Right ventricle myocardium inferior (tissue), 1 donor: ENCODE measurements at regions not wholly inside any gene's neighbourhood (a gene's known extent, or its start where the extent isn't known, plus 50 kb on each side); places are given as distances from the start of the nearest gene placed in this dataset.

Experiments
- ATAC-seq: fragments of 200-7000 bp; cut with Tn5 transposase; one replicate; pipeline ENCODE4 v1.9.1; 2020; ENCODE audit warnings: mild to moderate bottlenecking, moderate library complexity
- DNase-seq: peaks from one replicate; pipeline ENCODE4 v3.0.0; 2021; ENCODE audit errors: missing footprints
- intact Hi-C: fragments of 100-400 bp; cut with DNase I; formaldehyde crosslinking; loops from one replicate; pipeline ENCODE4 v1.11.0; 2022
- donor health status: DM: no; HTN: yes; CAD: no; lungs with severe emphysema.

DNA sequence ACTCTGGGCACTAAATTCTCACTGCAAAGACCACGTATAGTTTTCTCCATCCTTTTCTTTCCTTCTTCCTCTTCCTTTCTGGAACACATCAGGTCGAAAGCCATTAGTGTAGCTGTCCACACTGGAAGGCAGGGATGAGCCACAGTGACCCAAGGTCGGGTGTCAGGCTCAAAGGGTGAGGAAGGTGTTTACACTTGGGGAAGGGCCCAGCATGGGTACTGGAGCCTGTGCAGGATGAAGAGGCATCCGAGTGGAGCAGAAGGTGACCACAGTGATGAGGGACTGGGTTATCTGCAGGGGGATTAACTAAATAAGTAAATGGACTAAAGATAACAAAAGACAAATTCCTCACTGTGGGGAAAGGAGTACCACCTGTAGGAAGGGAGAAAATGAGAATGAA, 164.0 kb downstream of the SOX9 start:
- DNase-seq (no peak), ATAC-seq (no peak)
- intact Hi-C loops, result no loop called here

DNA sequence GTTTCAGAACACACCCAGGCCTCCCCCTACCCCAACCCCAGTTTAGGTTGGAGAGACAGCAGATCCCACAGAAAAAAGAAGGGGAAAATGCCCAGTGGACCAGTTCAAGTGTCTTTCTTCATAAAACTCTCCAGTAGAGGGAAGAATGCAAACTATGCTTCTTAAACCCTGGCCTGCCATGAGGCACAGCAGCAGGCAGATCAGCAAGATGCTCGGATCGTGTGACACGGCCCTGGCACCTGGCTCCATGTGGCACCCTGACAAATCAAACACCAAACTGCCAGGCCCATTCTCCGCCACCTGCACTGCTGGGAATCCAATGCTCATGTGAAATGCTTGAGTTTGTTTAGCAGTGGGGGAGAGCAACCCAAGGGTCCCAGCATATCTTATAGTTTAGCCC, 166.8 kb downstream of the SOX9 start:
- ATAC-seq (no peak), DNase-seq (no peak)
- intact Hi-C loops, result no loop called here

GRCh38 chr17:72294487-72294893, 173.7 kb downstream of the SOX9 start:
- intact Hi-C loops, result loop anchor here (10.0 kb wide), 3 partner anchors 100 to 220 kb away; partner anchors contain the start of gene SOX9
- no peak for DNase-seq

GRCh38 chr17:72295916-72296315, 175.1 kb downstream of the SOX9 start:
- DNase-seq (no peak), ATAC-seq (no peak)
- intact Hi-C loops, result loop anchor here (10.0 kb wide), 3 partner anchors 101 to 219 kb away; partner anchors contain the start of gene SOX9

More at GRCh38 chr17:72294487-72294893, 173.7 kb downstream of the SOX9 start:
- peak; percentile 75 for ATAC-seq

GRCh38 chr17:72296456-72296855, 175.6 kb downstream of the SOX9 start:
- intact Hi-C loops, result loop anchor here (10.0 kb wide), 3 partner anchors 102 to 218 kb away; partner anchors contain the start of gene SOX9
- DNase-seq (no peak), ATAC-seq (no peak)

DNA sequence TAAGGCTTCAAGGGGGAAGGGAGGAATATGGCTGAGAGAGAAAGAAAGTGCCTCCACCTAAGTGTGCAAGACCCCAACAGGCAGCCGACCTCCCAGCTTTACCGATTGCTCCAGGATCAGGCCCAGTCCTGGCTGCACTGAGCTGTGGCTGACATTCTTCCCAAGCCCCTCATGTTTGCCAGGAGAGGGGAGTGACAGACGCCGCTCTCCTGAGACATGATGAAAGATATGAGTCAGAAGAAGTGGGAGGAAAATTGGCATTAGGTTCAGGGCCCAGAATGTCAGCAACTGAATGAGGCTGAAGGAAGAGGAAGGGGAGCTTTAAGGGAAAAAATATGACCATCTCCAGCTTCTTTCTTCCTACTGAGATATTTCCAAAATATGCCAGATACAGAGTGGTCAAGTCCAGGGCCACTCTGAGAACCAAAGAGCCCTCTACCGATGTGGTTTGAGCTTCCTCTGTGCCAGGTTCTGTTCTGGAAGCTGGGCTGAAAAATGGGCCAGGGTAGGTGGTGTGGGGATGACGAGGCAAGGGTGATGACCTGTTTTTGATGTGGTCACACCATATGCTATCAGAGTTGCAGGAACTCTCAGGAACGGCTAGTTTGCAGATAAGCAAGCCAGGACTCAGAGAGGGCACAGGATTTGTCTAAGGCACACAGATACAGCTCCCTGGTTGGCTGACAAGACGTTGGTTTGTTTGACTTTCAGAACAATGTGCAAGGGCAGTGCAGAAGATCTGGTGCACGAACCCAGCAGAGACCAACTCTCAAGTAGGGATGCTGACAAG, 176.7 kb downstream of the SOX9 start:
- intact Hi-C loops, result loop anchor here (10.0 kb wide), 3 partner anchors 103 to 217 kb away; partner anchors contain the start of gene SOX9
- no peak for DNase-seq
- peak; percentile 62 for ATAC-seq

DNA sequence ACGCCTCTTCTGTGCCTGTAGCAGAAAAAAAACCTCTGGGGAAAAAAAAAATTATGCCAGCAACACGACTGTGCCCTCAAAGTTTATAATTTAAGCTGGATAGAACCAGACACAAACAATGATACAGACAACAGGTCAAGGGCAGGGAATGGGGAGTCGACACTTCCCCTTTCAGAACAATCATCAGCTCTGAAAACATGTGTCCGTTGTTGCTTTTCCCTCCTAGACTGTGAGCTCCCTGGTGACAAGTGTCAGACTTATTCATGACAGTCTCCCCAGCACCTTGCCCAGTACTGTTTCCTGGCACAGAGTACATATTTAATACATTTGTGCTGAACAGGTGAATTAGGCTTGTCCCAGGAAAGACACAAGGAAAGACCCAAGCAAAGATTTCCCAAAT, 178.3 kb downstream of the SOX9 start:
- DNase-seq (no peak), ATAC-seq (no peak)
- intact Hi-C loops, result loop anchor here (10.0 kb wide), 3 partner anchors 104 to 216 kb away; partner anchors contain the start of gene SOX9

DNA sequence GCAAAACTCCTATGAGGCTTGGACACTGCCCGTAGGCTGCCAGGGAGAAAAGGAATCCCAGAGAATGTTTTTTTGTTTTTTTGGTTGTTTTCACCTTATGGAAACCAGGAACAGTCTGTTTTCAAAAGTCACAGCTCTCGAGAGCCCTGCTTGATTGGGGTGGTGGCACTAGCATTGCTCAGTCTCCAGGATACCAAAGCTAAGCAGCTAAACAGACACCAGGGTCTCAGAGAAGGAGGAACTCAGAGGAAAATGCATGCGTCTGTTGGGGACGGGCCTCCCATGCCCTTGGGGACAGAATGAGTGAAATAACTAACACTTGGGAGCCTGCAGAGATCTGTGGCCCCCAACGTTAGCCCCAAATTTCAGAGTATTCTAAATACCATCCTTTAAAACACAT, 178.8 kb downstream of the SOX9 start:
- DNase-seq (no peak), ATAC-seq (no peak)
- intact Hi-C loops, result loop anchor here (10.0 kb wide), 3 partner anchors 105 to 215 kb away; partner anchors contain the start of gene SOX9

DNA sequence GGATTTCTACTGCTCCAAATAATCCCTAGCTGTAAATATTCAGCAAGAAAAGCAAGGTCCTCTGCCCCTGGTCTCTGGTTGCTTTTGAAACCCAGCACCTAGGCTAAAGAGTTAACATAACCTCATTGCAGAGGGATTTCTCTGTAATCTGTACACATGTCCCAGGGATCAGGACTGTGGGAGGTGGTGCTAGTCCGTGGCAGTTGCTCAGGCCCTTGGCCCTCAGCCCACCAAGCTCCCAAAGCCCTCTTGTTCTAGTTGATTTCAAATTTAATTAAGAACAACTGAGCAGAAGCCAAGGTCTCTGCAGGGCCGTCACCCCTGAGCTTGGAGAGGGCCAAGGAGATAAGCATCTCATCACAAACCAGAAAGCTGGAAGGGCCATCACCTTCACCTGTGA, 181.1 kb downstream of the SOX9 start:
- peak; percentile 69 for ATAC-seq
- intact Hi-C loops, result no loop called here
- DNase-seq, result peak; percentile 74

GRCh38 chr17:72302735-72303134, 181.9 kb downstream of the SOX9 start:
- intact Hi-C loops, result no loop called here
- no peak for DNase-seq
- no peak for ATAC-seq

- ATAC-seq (no peak), DNase-seq (no peak)
- intact Hi-C loops, result no loop called here
Observed at GRCh38 chr17:72303787-72304733, 183.2 kb downstream of the SOX9 start.

GRCh38 chr17:72304859-72305258, 184.0 kb downstream of the SOX9 start:
- intact Hi-C loops, result no loop called here
- DNase-seq, result no peak
- no peak for ATAC-seq

DNA sequence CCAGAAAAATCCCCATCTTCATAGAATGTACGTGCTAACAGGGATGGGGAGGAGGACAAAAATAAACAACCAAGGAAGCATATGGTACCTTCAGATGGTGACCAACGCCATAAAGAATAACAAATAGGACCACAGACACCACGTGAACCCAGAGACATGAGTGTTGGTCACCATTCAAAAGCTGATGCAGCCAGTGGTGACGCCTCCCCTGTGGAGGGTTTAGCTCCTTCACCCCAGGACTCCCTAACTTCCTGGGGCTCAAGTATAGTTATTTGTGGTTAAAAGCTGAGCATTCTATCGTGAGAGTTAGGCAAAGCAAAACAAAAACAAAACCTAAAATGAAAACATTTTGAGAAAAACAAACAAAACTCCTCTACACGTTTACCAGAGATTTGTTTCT, 184.7 kb downstream of the SOX9 start:
- intact Hi-C loops, result no loop called here
- DNase-seq, result no peak
- no peak for ATAC-seq

DNA sequence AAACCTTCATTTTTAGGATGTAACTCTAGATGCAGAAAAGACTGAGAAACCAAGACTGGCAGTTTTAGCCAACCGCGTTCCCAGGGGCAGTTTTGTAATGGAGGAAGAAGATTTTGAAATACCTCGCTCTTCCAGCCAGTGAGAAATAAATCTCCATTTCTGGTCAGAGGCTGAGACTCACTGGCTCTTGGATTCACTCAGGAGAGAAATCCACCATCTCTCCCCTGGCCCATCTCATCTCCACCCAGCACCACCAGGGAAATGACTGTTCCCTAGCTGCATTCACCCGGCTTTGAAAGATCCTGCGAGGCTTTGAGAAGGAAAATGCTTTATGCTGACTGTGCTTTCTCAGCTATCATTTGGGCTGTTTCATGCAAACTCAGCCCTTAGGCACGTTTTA, 185.2 kb downstream of the SOX9 start:
- intact Hi-C loops, result no loop called here
- ATAC-seq (peak; percentile 62), DNase-seq (no peak)

GRCh38 chr17:72307836-72308235, 187.0 kb downstream of the SOX9 start:
- intact Hi-C loops, result no loop called here
- ATAC-seq, result no peak
- no peak for DNase-seq

DNA sequence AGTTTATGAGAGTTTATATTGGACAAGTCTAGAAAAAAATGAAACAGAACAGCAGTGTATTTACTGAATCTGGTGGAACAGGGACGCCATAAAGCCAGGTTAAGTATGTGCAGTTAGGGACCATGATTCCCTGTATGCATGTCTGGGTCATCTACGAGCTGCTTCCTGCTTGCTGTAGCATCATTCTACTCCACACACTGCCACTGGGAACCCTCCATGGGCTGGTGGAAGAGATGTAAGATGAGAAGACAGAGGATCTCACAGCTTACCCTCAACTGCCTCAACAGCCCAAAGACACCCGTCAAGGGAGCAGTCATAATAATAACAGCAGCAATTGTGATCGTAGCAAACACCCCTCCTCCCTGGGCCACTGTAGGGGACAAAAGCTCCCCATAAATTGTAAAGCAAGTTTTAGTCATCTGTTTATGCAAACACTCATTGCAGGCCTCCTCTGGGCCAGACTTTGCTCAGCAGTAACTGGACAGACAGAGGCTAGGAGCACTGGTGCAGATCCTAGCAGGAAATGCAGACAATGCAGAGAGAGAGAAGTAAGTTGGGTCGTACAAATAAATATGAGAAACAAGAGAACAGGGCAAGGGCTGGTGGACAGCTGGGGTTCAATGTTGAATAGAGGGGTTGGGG, 188.0 kb downstream of the SOX9 start:
- intact Hi-C loops, result no loop called here
- DNase-seq, result no peak

DNA sequence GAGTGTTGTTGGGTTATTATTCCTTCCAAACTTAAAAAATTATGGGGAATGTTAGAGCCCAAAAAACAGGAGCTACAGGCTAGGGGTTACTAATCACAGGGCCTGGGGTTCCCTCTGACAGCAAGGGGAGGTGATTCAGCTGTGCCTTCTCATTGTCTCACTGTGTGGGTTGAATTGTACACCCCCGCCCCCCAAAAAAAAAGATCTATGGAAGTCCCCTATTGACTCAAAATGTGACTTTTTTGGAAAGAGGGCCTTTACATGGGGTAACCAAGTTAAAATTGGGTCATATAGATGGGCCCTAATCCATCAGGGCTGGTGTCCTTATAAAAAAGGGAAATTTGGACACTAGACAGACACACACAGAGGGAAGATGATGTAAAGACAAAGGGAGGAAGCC, 190.2 kb downstream of the SOX9 start:
- DNase-seq, result no peak
- intact Hi-C loops, result no loop called here
- no peak for ATAC-seq

More for the DNA sequence above, 188.0 kb downstream of the SOX9 start:
- ATAC-seq, result no peak

- intact Hi-C loops, result no loop called here
Observed at GRCh38 chr17:72315122-72315913, 194.5 kb downstream of the SOX9 start.

More at GRCh38 chr17:72315122-72315913, 194.5 kb downstream of the SOX9 start:
- DNase-seq, result no peak
- no peak for ATAC-seq
